Epithelial cell of esophagus (primary cell): ENCODE measurements at regions not wholly inside any gene's neighbourhood (a gene's known extent, or its start where the extent isn't known, plus 50 kb on each side); places are given as distances from the start of the nearest gene placed in this dataset.

Source experiments
- DNase-seq: peaks from one replicate; pipeline ENCODE4 v3.0.0; 2010; ENCODE audit warnings: low read depth
- H3K4me3 ChIP-seq: 2 replicates; pipeline ENCODE4 v1.5.1; 2011; ENCODE audit warnings: mild to moderate bottlenecking, low read length, control low read depth
- CTCF ChIP-seq: IDR thresholded peaks from 2 replicates; pipeline ENCODE4 v1.5.1; 2011; ENCODE audit warnings: low read depth, mild to moderate bottlenecking, low read length, control low read depth, inconsistent platforms; ENCODE audit not compliant: insufficient read depth; ENCODE audit errors: missing control alignments

GRCh38 chrX:46072791-46073190, 472.4 kb downstream of the ZNF674 start:
- H3K4me3 ChIP-seq = no peak overlapping the region
- DNase-seq = no peak
- no peak for TF ChIP-seq CTCF

- no peak for DNase-seq
- no peak overlapping the region for H3K4me3 ChIP-seq
- TF ChIP-seq CTCF = no peak
Measured at GRCh38 chrX:46072372-46072771, 472.8 kb downstream of the ZNF674 start.

- H3K4me3 ChIP-seq = no peak overlapping the region
- TF ChIP-seq CTCF = no peak
- DNase-seq = no peak
Measured at GRCh38 chrX:46070421-46070820, 474.8 kb downstream of the ZNF674 start.

GRCh38 chrX:46059316-46059715, 485.9 kb downstream of the ZNF674 start:
- H3K4me3 ChIP-seq = no peak overlapping the region
- TF ChIP-seq CTCF = no peak
- no peak for DNase-seq

- peak; percentile 48 for DNase-seq
- no peak overlapping the region for H3K4me3 ChIP-seq
- no peak for TF ChIP-seq CTCF
Measured at GRCh38 chrX:46044486-46044885, 500.7 kb downstream of the ZNF674 start.

GRCh38 chrX:46040001-46040400, 505.2 kb downstream of the ZNF674 start:
- no peak for TF ChIP-seq CTCF
- DNase-seq = peak; percentile 49
- H3K4me3 ChIP-seq = no peak overlapping the region

- no peak for TF ChIP-seq CTCF
- no peak overlapping the region for H3K4me3 ChIP-seq
- no peak for DNase-seq
Measured at GRCh38 chrX:46039526-46039925, 505.7 kb downstream of the ZNF674 start.
